Common myeloid progenitor, CD34-positive (primary cell): ENCODE measurements at regions not wholly inside any gene's neighbourhood (a gene's known extent, or its start where the extent isn't known, plus 50 kb on each side); places are given as distances from the start of the nearest gene placed in this dataset.
A peak's percentile ranks its signal among the peaks of the same experiment; 100 is the strongest.
"Not testable (repeated sequence)": the region's sequence is repeated elsewhere in the genome, so short reads cannot be mapped to it uniquely, and the experiment has no call there.

Experiments used
- CTCF ChIA-PET: fragments of 350-600 bp; sonication (Branson Sonifier 250); formaldehyde crosslinking; loops from one replicate; lab custom pipeline; 2021; ENCODE audit warnings: antibody characterized with exemption; lab: Charles Lee
- POLR2A ChIA-PET: fragments of 350-600 bp; sonication (Branson Sonifier 250); formaldehyde crosslinking; loops from one replicate; lab custom pipeline; 2021; ENCODE audit warnings: antibody characterized with exemption; lab: Charles Lee
- DNase-seq, 3 donors: peaks; one replicate each; pipeline versions ENCODE4 v3.0.0 to v3.0.0-alpha.2; 2013
- H3K27ac ChIP-seq, 2 experiments: 1 replicate in 1 of 2; 2 replicates in 1 of 2; pipeline ENCODE4 v1.7.0; 2013; ENCODE audit warnings: inconsistent platforms in 2 of 2, low read length in 2 of 2, mild to moderate bottlenecking in 2 of 2, low read depth in 1 of 2, moderate library complexity in 1 of 2; ENCODE audit not compliant: severe bottlenecking in 2 of 2, insufficient read depth in 1 of 2, poor library complexity in 1 of 2
- H3K27me3 ChIP-seq, 5 experiments: replicated peaks in 2 of 5; 1 replicate in 3 of 5; 2 replicates in 2 of 5; pipeline versions ENCODE4 v1.6.1 to v1.7.0; 2013; ENCODE audit warnings: low read length in 4 of 5, mild to moderate bottlenecking in 2 of 5, moderate library complexity in 2 of 5, inconsistent platforms in 1 of 5; ENCODE audit not compliant: insufficient read depth in 5 of 5, control insufficient read depth in 4 of 5
- H3K36me3 ChIP-seq, 4 experiments: 1 replicate in 2 of 4; 2 replicates in 2 of 4; pipeline versions ENCODE4 v1.6.1 to v1.7.0; 2013; ENCODE audit warnings: low read length in 3 of 4, control low read depth in 1 of 4, mild to moderate bottlenecking in 1 of 4; ENCODE audit not compliant: control insufficient read depth in 4 of 4, insufficient read depth in 4 of 4
- H3K4me1 ChIP-seq, 4 experiments: 1 replicate in 3 of 4; 2 replicates in 1 of 4; pipeline versions ENCODE4 v1.6.1 to v1.7.1; 2013; ENCODE audit warnings: low read length in 3 of 4, mild to moderate bottlenecking in 3 of 4, control low read depth in 1 of 4, inconsistent platforms in 1 of 4, moderate library complexity in 1 of 4; ENCODE audit not compliant: control insufficient read depth in 4 of 4, insufficient read depth in 4 of 4; ENCODE audit errors: control extremely low read depth in 1 of 4
- H3K4me3 ChIP-seq, 7 experiments: 1 replicate in 4 of 7; 2 replicates in 3 of 7; pipeline versions ENCODE4 v1.5.1 to v1.7.0; 2013; ENCODE audit warnings: mild to moderate bottlenecking in 7 of 7, low read length in 6 of 7, moderate library complexity in 6 of 7, inconsistent platforms in 2 of 7, low read depth in 2 of 7, control low read depth in 1 of 7; ENCODE audit not compliant: insufficient read depth in 4 of 7, control insufficient read depth in 1 of 7; ENCODE audit errors: extremely low read depth in 1 of 7
- H3K9me3 ChIP-seq, 5 experiments: 1 replicate in 4 of 5; 2 replicates in 1 of 5; pipeline versions ENCODE4 v1.6.1 to v1.7.1; 2013; ENCODE audit warnings: low read length in 4 of 5, mild to moderate bottlenecking in 2 of 5, inconsistent platforms in 1 of 5, low read depth in 1 of 5, moderate library complexity in 1 of 5; ENCODE audit not compliant: control insufficient read depth in 4 of 5, insufficient read depth in 2 of 5; ENCODE audit errors: control extremely low read depth in 1 of 5
- WGBS: methylation state at CpG from one replicate; pipeline ENCODE4 v1.1.5; 2013; ENCODE audit not compliant: insufficient coverage; 5-methylcytosine and 5-hydroxymethylcytosine counted together

DNA sequence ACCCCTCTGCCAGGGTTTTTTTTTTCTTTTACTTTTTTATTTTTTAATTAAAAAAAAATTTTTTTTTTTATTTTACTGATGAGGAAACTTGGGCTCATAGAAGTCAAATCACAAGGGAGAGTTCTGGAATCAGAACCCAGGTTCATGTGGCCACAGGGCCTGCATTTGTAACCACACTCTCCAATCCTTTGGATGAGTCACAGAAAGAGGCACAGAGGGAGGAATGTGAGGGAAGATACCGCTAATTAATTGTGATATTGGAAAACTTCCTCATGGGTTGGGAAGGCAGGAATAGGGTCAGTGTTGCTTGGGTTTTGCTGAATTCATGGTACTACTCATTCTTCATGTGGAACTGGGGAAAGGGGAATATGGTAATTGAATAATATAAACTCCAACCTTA lies 132.9 kb upstream of the SLC6A11 start:
- 40% methylated on average over 1 of the region's 1 CpG for WGBS
- peaks cover 0 to 11% (median 2%) of the 10 kb centered on the region in 5 experiments for H3K27me3 ChIP-seq
- DNase-seq: no peak
- no peaks in the 10 kb centered on the region for H3K4me1 ChIP-seq
- CTCF ChIA-PET: no interaction called here
- no peaks in the 10 kb centered on the region for H3K36me3 ChIP-seq
- POLR2A ChIA-PET: no interaction called here
- no peak overlapping the region for H3K27ac ChIP-seq
- H3K4me3 ChIP-seq: no peak overlapping the region
- peaks cover 0 to 2% (median 0%) of the 10 kb centered on the region in 5 experiments for H3K9me3 ChIP-seq

DNA sequence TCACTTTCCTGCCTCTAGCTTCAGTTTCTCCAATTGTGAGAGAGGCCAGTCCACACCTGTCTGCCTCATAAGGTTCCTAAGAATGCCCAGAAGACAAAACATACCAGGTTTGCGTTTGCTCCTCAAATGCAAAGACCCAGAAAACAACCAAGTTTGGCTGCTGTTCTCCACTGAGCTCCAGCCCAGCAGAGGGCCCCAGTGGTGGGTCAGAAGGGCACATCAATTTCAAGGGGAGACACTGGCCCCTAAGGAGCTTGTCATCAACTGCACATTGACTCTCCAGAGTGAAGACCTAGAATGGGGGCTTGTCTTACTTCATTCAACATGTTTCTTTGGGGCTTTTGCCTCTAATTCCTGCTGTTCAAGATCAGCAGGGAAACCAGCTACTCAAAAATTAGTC lies 127.9 kb upstream of the SLC6A11 start:
- no peaks in the 10 kb centered on the region for H3K4me1 ChIP-seq
- WGBS: 100% methylated on average over 1 of the region's 1 CpG
- POLR2A ChIA-PET: no interaction called here
- no peaks in the 10 kb centered on the region for H3K9me3 ChIP-seq
- no peak overlapping the region for H3K4me3 ChIP-seq
- CTCF ChIA-PET: no interaction called here
- H3K27ac ChIP-seq: no peak overlapping the region
- DNase-seq: no peak
- H3K27me3 ChIP-seq: peaks cover 0 to 11% (median 2%) of the 10 kb centered on the region in 5 experiments
- H3K36me3 ChIP-seq: no peaks in the 10 kb centered on the region

DNA sequence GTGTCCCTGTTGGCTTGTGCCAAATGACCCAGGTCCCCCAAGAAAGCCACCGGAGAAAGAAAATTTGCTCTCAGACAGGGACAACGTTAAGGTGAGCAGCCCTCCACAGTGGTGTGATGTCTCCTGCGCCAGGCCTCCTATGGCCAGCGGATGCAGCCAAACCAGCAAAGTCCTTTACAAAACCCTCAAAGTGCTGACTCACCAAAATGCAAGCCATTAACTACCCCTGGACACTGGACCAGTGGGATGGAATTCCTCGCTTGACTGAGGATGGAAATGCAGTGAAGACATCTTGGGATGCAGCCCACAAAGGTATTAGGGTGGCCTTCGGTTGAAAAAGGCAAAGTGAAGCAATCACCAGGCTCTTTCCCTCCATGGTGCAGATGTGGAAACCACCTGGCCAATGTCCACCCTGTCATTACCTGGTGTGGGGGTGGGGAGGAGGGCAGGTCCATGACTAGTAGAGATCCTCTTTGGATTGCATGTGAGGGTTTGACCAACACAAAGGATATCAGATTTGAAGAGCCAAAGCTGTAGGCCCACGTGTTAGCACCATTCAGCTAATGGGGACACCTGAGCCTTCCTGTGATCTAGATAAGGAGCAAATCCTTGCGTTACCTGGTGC lies 127.4 kb upstream of the SLC6A11 start:
- Histone ChIP-seq H3K27ac (no peak overlapping the region), H3K4me3 (no peak overlapping the region), H3K36me3 (no peaks in the 10 kb centered on the region), H3K27me3 (peaks cover 0 to 11% (median 2%) of the 10 kb centered on the region in 5 experiments), H3K9me3 (no peaks in the 10 kb centered on the region), H3K4me1 (no peaks in the 10 kb centered on the region)
- WGBS: 95% methylated on average over 8 of the region's 8 CpGs
- CTCF ChIA-PET: no interaction called here
- POLR2A ChIA-PET: no interaction called here
- no peak for DNase-seq

DNA sequence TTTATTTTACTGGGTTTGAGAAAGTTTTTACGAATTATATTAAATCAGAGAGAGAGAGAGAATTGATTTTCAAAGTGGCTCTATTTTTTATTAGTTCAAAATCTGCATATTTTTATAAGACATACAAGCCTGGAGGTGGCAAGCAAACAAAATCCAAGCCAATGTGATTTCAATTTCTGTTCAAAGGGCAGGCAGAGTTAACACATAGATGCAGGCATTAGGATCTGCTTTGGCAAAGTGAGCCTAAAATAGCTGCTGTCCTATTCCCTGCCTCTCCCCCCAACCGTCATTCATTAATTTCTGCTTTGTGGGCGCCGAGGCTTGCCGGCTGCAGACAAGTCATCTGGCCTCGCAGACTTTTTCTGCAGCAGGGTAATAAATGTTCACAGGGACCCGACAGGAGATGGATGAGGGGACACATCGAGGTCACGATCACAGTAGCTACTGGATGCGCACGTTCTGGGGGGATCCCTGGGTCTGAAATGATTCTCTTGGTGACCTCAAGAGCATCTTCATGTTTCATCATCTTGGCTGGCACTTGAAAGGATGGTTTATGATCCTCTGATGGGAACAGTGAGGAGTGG lies 123.9 kb upstream of the SLC6A11 start:
- Histone ChIP-seq H3K4me3 (no peak overlapping the region), H3K4me1 (no peaks in the 10 kb centered on the region), H3K27ac (no peak overlapping the region), H3K36me3 (no peaks in the 10 kb centered on the region), H3K27me3 (peaks cover 0 to 6% (median 4%) of the 10 kb centered on the region in 5 experiments), H3K9me3 (no peaks in the 10 kb centered on the region)
- WGBS: 86% methylated on average over 10 of the region's 11 CpGs
- DNase-seq: no peak
- ChIA-PET POLR2A (no interaction called here), CTCF (no interaction called here)

DNA sequence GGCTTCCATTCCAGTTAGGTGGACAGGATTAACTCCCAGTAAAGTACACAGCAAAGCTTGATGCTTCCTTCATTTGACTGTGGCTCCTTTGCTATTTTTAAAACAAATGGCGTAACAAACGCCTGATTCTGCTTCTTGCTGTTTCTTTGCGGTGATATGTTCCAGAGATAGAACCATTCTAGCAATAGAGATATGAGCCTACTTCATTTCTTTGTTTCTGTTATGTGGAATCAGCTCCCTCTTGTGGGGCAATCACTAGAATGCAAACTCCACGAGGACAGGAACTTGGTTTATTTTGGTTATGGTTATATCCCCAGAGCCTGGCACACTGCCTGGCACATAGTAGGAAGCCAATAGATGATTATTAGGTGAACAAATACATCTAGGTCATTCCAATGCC lies 122.6 kb upstream of the SLC6A11 start:
- peak in 1 of 3 donors; percentile 5 for DNase-seq
- H3K9me3 ChIP-seq: no peaks in the 10 kb centered on the region
- CTCF ChIA-PET: no interaction called here
- 65% methylated on average over 4 of the region's 4 CpGs for WGBS
- H3K4me3 ChIP-seq: no peak overlapping the region
- H3K27me3 ChIP-seq: peaks cover 0 to 10% (median 4%) of the 10 kb centered on the region in 5 experiments
- H3K4me1 ChIP-seq: no peaks in the 10 kb centered on the region
- no peaks in the 10 kb centered on the region for H3K36me3 ChIP-seq
- H3K27ac ChIP-seq: no peak overlapping the region
- POLR2A ChIA-PET: no interaction called here

DNA sequence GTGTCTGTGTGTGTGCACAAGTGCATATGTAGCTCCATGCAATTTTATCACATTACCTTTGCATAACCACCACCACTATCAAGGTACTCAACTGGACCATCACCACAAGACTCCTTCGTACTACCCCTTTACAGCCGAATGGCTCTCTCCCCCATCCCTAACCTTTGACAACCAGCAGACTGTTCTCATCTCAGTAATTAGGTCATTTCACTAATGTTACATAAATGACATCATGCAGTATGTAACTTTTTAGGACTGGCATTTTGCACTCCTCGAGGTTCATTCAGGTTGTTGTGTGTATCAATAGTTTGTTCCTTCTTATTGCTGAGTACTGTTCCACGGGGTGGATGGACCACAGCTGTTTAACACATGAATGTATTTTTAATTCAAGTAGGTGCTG lies 121.8 kb upstream of the SLC6A11 start:
- Histone ChIP-seq H3K4me3 (no peak overlapping the region), H3K4me1 (no peaks in the 10 kb centered on the region), H3K9me3 (no peaks in the 10 kb centered on the region), H3K27me3 (peaks cover 0 to 14% (median 6%) of the 10 kb centered on the region in 5 experiments), H3K36me3 (no peaks in the 10 kb centered on the region), H3K27ac (no peak overlapping the region)
- ChIA-PET POLR2A (no interaction called here), CTCF (no interaction called here)
- 100% methylated on average over 1 of the region's 4 CpGs for WGBS
- DNase-seq: no peak

DNA sequence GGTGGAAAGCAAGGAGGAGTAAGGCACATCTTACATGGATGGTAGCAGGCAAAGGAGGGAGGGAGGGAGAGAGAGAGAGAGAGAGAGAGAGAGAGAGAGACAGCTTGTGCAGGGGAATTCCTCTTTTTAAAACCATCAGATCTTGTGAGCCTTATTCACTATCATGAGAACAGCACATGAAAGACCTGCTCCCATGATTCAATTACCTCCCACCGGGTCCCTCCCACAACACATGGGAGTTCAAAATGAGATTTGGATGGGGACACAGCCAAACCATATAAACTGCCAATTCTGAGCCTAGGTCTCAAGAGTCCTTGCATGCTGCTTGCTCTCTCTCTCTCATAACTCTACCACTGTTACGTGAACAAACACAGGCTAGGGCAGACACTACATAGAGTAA lies 120.8 kb upstream of the SLC6A11 start:
- H3K36me3 ChIP-seq, H3K9me3 ChIP-seq, DNase-seq, CTCF ChIA-PET, H3K27ac ChIP-seq, H3K4me3 ChIP-seq, POLR2A ChIA-PET, H3K4me1 ChIP-seq: not testable (repeated sequence)
- H3K27me3 ChIP-seq: peaks cover under 1 to 17% (median 13%) of the 10 kb centered on the region in 5 experiments
- 60% methylated on average over 2 of the region's 2 CpGs for WGBS
